ENCODE measurements at regions not wholly inside any gene's neighbourhood (a gene's known extent, or its start where the extent isn't known, plus 50 kb on each side); places are given as distances from the start of the nearest gene placed in this dataset.

DNA sequence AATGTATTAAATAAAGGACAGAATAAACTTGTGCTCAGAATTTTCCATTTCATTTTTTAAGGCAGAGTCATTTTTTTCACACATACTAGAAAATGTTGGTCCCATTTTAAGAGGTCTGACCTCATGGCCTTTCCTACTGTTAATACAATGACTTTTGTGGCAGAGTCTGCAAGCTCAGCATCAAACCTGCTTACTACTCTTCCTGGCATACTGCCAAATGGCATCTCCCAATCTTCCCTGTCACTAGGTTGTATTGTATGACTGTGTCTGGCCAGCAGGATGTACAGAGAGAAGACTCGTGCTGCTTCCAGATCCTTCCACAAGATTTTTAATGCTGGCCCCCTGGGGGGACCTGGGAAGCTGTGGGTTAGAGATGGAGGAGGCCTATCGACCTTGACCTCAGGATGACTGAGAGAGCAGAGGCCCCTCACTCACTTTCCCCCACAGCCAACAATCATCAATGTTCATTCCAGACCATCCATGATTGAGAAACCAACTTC is 64.7 kb downstream of the BARX1 start:
- TF ChIP-seq BHLHE40 (IDR thresholded peaks at IDR 0.05; ENCODE audit: borderline replicate concordance) (no peak), L3MBTL2 (conservative IDR thresholded peaks at IDR 0.05) (no peak), ELF4 (IDR thresholded peaks at IDR 0.05) (no peak), FOXM1 (IDR thresholded peaks at IDR 0.05; ENCODE audit: borderline replicate concordance) (no peak), SP1 (IDR thresholded peaks at IDR 0.05) (no peak)

Measured in HEK293T (cell line).